HG03469 (cell line): ENCODE measurements at regions not wholly inside any gene's neighbourhood (a gene's known extent, or its start where the extent isn't known, plus 50 kb on each side); places are given as distances from the start of the nearest gene placed in this dataset.
A peak's percentile ranks its signal among the peaks of the same experiment; 100 is the strongest.
"Not testable (repeated sequence)": the region's sequence is repeated elsewhere in the genome, so short reads cannot be mapped to it uniquely, and the experiment has no call there.

Source experiments
- ATAC-seq: cut with Tn5 transposase; IDR thresholded peaks from one replicate; pipeline ENCODE4 v1.9.1; 2021; ENCODE audit warnings: mild to moderate bottlenecking, moderate library complexity, moderate number of reproducible peaks; ENCODE audit not compliant: unreplicated experiment

- no peak for ATAC-seq
Observed at GRCh38 chr3:146781606-146782005, 176.5 kb upstream of the PLSCR5 start.

- ATAC-seq, result no peak
Observed at GRCh38 chr3:146781059-146781458, 175.9 kb upstream of the PLSCR5 start.

DNA sequence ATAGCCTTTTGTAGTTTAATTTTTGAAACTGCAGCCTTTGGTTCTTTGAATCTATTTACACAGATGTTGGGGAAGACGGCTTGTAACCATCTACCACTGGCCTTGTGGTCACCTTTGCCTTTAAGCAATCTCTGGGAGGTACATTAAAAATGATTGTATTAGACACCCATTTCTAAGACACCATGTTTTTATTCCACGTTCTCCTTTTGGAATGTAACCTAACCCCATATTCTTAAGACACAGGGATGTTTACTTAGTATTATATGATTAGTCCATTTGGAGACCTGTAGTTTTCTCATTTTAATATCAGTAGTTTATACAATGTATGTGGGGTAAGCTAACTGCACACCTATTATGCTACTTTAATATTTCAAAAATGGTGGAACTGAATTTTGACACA, 175.1 kb upstream of the PLSCR5 start:
- no peak for ATAC-seq

DNA sequence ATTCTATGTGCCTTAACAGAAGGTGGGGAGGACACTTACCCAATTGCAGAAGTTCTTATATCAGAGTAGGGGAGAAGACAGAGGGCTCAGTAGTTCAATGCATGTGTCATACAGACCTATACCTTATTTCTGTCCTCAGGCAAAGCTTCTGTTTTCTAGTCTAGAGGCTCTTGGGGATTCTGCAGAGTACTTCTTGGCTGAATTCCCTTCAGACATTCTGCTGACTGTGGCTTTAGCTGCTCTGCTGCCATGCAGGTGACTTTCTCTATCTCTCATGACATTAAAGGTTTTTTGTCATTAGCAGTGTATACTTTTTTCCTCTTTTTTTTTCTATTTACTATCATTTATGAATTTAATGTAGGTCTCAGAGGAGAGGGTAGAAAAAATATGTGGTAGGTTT, 172.8 kb upstream of the PLSCR5 start:
- no peak for ATAC-seq

GRCh38 chr3:146772211-146772743, 167.1 kb upstream of the PLSCR5 start:
- no peak for ATAC-seq

- ATAC-seq, result no peak
Observed at GRCh38 chr3:146770881-146771280, 165.7 kb upstream of the PLSCR5 start.

DNA sequence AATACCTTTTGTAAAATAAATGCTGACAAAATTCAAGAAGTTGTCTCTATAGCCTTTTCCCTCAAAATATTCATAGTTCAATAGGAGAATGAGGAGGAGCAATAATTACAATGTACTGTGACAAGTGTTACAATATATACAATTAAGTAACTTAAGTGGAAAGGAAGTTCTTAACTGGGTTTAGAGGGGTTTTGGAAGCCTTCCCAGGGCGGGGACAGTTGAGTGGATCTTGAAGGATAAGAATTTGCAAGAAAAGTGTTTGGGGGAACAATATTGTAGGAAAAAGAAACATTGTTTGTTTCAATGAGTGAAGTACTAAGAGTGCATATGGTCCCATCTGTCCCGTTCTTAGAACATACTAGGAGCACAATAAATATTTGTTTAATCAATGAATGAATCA, 165.2 kb upstream of the PLSCR5 start:
- no peak for ATAC-seq

GRCh38 chr3:146757759-146758158, 152.6 kb upstream of the PLSCR5 start:
- ATAC-seq, result no peak

GRCh38 chr3:146750196-146750595, 145.1 kb upstream of the PLSCR5 start:
- ATAC-seq, result no peak

DNA sequence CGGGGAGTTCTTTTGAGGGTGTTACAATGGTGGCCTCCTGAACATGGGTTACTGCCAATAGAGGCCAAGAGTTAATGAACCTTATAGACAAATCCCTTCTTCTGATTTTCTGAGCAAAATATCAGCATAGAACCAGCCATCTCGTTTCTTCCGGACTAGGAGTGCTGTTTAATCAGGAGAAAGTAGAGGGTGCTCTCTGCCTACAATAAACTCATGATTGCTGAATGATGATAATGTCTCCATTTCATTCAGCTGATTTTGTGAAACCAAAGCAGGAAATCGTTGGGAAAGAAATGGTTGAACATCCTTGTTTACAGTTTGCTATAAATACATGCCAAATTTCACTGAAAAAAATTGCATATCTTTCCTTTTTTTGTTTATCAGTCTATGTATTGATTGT, 142.8 kb upstream of the PLSCR5 start:
- ATAC-seq, result no peak

GRCh38 chr3:146747051-146747450, 141.9 kb upstream of the PLSCR5 start:
- ATAC-seq, result no peak

DNA sequence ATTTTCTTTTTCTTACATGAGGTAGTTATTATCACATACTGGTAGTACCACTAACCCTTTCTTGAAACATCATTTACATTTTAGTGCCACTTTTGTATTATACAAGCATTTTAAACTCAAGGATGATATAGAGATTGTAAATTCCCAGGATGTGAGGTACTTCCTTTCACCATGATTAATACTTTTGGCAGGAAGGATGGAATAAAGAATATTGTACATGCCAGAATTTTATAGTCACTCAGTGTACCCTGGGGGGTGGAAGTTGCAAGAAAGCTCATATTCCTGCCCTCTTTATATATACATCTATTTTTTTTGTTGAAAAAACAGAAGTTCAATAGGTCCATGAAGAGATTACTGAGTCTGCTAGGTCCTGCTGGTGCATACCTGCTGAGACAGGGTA, 141.0 kb upstream of the PLSCR5 start:
- ATAC-seq, result no peak

DNA sequence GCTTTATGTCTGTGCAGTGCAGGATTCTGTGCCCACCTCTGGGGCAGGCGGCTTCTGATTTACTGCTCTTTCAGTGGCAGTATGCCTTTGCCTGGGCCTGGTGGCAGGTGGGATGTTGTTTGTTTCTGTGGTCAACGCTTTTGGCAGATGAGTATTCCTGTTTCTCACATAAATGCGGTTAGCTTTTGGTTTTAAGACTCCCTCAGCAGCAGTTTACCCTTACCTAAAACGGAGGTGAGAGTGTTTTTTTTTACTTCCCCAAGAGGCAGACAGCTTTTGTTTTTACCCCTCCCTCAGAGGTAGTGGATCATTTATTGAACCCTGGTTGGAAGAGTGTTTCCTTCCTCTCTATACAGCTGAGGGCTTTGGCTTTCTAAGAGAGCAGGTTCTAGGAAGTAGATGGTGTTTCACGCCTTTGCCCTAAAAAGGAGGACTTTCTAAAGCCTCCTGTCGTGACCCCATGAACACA, 134.1 kb upstream of the PLSCR5 start:
- peak; percentile 96 for ATAC-seq

- no peak for ATAC-seq
Observed at GRCh38 chr3:146732325-146732724, 127.2 kb upstream of the PLSCR5 start.

- no peak for ATAC-seq
Observed at GRCh38 chr3:146715170-146715569, 110.0 kb upstream of the PLSCR5 start.

DNA sequence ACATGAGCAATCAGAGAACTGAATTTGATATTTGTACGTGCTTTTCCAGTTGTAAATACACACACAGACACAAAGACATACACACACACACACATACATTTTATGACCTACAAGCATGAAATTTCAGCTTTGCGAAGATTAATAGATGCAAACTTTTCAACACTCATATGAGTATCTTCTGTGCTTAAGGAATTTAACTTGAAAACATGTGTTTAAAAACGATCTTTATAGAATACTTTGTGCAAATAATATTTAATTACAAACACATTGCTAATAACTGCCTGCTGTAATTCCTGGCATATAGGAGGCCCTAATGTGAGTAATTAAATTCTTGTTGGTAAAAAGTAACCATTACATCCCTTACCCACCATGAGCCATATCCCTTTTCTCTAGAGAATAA, 107.7 kb upstream of the PLSCR5 start:
- ATAC-seq, result no peak

DNA sequence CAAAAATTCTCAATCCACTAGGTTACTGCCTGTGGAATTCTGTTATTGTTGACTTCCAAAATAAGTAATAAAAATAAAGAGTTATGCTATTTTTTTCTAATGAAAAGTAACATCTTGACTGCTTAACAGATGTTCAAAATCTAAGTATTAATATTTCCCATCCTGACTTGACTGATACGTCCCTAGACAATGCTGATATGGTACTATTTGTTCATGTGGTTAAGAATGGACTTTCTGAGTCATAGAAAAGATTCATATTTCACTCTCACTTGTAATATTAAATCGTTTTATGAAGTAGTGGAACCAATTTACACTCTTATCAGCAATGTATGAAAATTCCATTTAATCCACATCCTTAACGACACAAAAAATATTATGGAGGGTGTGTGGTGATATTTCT, 104.8 kb upstream of the PLSCR5 start:
- ATAC-seq, result no peak

- ATAC-seq, result peak; percentile 90
Observed at GRCh38 chr3:146705225-146705624, 100.1 kb upstream of the PLSCR5 start.

DNA sequence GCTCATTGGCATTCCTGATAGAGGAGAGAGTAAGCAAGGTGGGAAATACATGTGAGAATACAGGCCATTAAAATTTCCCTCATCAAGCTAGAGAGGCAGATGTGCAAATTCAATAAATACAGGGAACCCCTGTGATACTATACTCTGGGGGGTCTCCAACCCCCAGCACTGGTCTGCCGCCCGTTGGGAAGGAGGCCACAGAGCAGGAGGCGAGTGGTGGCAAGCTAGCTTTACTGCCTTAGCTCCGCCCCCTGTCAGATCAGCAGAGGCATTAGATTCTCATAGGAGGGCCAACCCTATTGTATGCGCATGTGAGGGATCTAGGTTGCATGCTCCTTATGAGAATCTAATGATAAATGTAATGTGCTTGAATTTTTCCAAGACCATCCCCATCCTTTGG, 97.1 kb upstream of the PLSCR5 start:
- no peak for ATAC-seq

GRCh38 chr3:146701246-146701645, 96.1 kb upstream of the PLSCR5 start:
- no peak for ATAC-seq

DNA sequence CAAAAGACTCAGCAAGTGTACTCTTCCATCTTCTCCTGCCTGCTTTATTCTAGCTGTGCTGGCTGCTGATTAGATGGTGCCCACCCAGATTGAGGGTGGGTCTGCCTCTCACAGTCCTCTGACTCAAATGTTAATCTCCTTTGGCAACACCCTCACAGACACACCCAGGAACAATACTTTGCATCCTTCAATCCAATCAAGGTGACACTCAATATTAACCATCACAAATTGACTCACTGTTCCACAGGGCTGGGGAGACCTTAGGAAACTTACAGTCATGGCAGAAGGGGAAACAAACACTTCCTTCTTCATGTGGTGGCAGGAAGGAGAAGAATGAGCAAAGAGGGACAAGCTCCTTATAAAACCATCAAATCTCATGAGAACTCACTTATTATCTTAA, 94.9 kb upstream of the PLSCR5 start:
- ATAC-seq, result not testable (repeated sequence)

GRCh38 chr3:146692254-146692653, 87.1 kb upstream of the PLSCR5 start:
- no peak for ATAC-seq

- no peak for ATAC-seq
Observed at GRCh38 chr3:146685050-146685814, 80.1 kb upstream of the PLSCR5 start.
